Heart left ventricle (tissue), 16 donors: ENCODE measurements at regions not wholly inside any gene's neighbourhood (a gene's known extent, or its start where the extent isn't known, plus 50 kb on each side); places are given as distances from the start of the nearest gene placed in this dataset.

Experiments
- ATAC-seq, 4 donors: fragments of 200-7000 bp; cut with Tn5 transposase; one replicate each; pipeline ENCODE4 v1.9.1; 2020 to 2022; ENCODE audit warnings: moderate library complexity in 4 of 4, mild to moderate bottlenecking in 3 of 4, moderate number of reproducible peaks in 1 of 4
- DNase-seq, 5 donors: peaks; one replicate each; pipeline ENCODE4 v3.0.0-alpha.2; 2020
- H3K27ac ChIP-seq, 12 donors: fragments of 200-600 bp; sonication (generic) in 4 of 12; one replicate each; pipeline versions ENCODE4 v1.5.0 to v1.8.0; 2016 to 2022; ENCODE audit warnings: mild to moderate bottlenecking in 2 of 12
- H3K27me3 ChIP-seq, 9 donors: fragments of 200-600 bp; sonication (generic) in 2 of 9; one replicate each; pipeline versions ENCODE4 v1.5.1 to v1.8.0; 2016 to 2022; ENCODE audit warnings: mild to moderate bottlenecking in 3 of 9
- H3K36me3 ChIP-seq, 9 donors: fragments of 200-600 bp; sonication (generic) in 2 of 9; one replicate each; pipeline versions ENCODE4 v1.5.0 to v1.8.0; 2018 to 2022; ENCODE audit warnings: mild to moderate bottlenecking in 2 of 9
- H3K4me1 ChIP-seq, 12 donors: fragments of 200-600 bp; sonication (generic) in 4 of 12; one replicate each; pipeline versions ENCODE4 v1.5.0 to v1.8.0; 2016 to 2022; ENCODE audit warnings: mild to moderate bottlenecking in 3 of 12
- H3K4me3 ChIP-seq, 12 donors: fragments of 200-600 bp; sonication (generic) in 4 of 12; one replicate each; pipeline versions ENCODE4 v1.5.0 to v1.8.0; 2017 to 2022; ENCODE audit warnings: mild to moderate bottlenecking in 9 of 12, moderate library complexity in 4 of 12
- H3K9me3 ChIP-seq, 12 donors: fragments of 200-600 bp; sonication (generic) in 4 of 12; one replicate each; pipeline versions ENCODE4 v1.5.0 to v1.8.0; 2016 to 2022; ENCODE audit warnings: mild to moderate bottlenecking in 1 of 12
- CTCF ChIP-seq, 12 donors: fragments of 200-600 bp; sonication (generic) in 4 of 12; IDR thresholded peaks; one replicate each; pipeline versions ENCODE4 v1.5.0 to v1.8.0; 2018 to 2022; ENCODE audit warnings: antibody characterized with exemption in 12 of 12, mild to moderate bottlenecking in 5 of 12
- POLR2A ChIP-seq, 2 donors: fragments of 450-650 bp; IDR thresholded peaks; one replicate each; pipeline ENCODE4 v1.6.1; 2017; ENCODE audit warnings: antibody characterized with exemption in 2 of 2, mild to moderate bottlenecking in 2 of 2, moderate library complexity in 2 of 2
- WGBS, 4 donors: extraction: QIAGEN DNeasy Blood & Tissue Kit in 2 of 4; methylation state at CpG; one replicate each; pipeline versions ENCODE4 v1.1.5 to v1.1.7; 2013 to 2018; 5-methylcytosine and 5-hydroxymethylcytosine counted together
- intact Hi-C, 10 donors: fragments of 100-400 bp; cut with DNase I; formaldehyde crosslinking; loops; one replicate each; pipeline versions ENCODE4 v1.11.1 to v1.14.2; 2022
- donor health status: ischemic (EF 13 %, LVEDD 7.1; RV severe dilation, severe dysfunction).
- donor health status: healthy with polysubstance abuse.
- donor health status: DM: no; HTN: yes; CAD: no.
- donor health status: DM: no; HTN: no; CAD: no.
- donor health status: ischemic (EF 25% LVEDD 6.9; RV normal size, moderate dysfunction).
- donor health status: ischemic (EF 25% LVEDD 5.7; RV mildly dilated, moderate dysfunction).
- donor health status: healthy.
- donor health status: DM: yes; HTN: yes; CAD: no.
- donor health status: ischemic (EF 35%, LVEDD 5.7; RV mildly dilated, moderate dysfunction).
- donor health status: nonischemic (EF 11% LVEDD 7.7; RV severe dilation, severe dysfunction).
- donor health status: DM: yes; HTN: yes; CAD: no.
- donor health status: PGD.
- donor health status: ischemic (EF 29% LVEDD 5.4; RV normal size, mild dysfunction).
- donor health status: nonischemic (EF 23%, LVEDD 6.1; RV moderate dilation, normal function).

GRCh38 chr1:112244131-112244530, 151.9 kb upstream of the CTTNBP2NL start:
- TF ChIP-seq CTCF (IDR thresholded peaks at IDR 0.05): no peak
- no peak for TF ChIP-seq POLR2A (IDR thresholded peaks at IDR 0.05)
- intact Hi-C loops: loop anchor here in 1 of 10 donors (2.0 kb wide), 1 partner anchor 99 kb away; no protein-coding TSS in a partner anchor
- H3K9me3 ChIP-seq: no peaks in the 10 kb centered on the region
- H3K36me3 ChIP-seq: no peaks in the 10 kb centered on the region
- ATAC-seq: no peak
- peaks cover 0 to 16% (median 2%) of the 10 kb centered on the region in 12 donors for H3K4me1 ChIP-seq
- no peaks in the 10 kb centered on the region for H3K27me3 ChIP-seq
- no peak for DNase-seq
- no peak overlapping the region for H3K27ac ChIP-seq
- 95 to 97% (median 97%) methylated on average over 3 of the region's 3 CpGs for WGBS, 4 donors
- no peak overlapping the region for H3K4me3 ChIP-seq

GRCh38 chr1:112245114-112245513, 150.9 kb upstream of the CTTNBP2NL start:
- TF ChIP-seq CTCF (IDR thresholded peaks at IDR 0.05) (no peak), POLR2A (IDR thresholded peaks at IDR 0.05) (no peak)
- no peak overlapping the region for H3K4me3 ChIP-seq
- no peaks in the 10 kb centered on the region for H3K36me3 ChIP-seq
- H3K27ac ChIP-seq: peak overlapping the region in 1 of 12 donors; percentile 30
- peak; percentile 76 to 91 (median 86) for ATAC-seq
- no peaks in the 10 kb centered on the region for H3K9me3 ChIP-seq
- WGBS, 4 donors: 32 to 55% (median 40%) methylated on average over 2 of the region's 2 CpGs
- DNase-seq: no peak
- peaks cover 0 to 16% (median 2%) of the 10 kb centered on the region in 12 donors for H3K4me1 ChIP-seq
- intact Hi-C loops: loop anchor here in 1 of 10 donors (2.0 kb wide), 1 partner anchor 100 kb away; no protein-coding TSS in a partner anchor
- H3K27me3 ChIP-seq: no peaks in the 10 kb centered on the region

- no peaks in the 10 kb centered on the region for H3K9me3 ChIP-seq
- no peaks in the 10 kb centered on the region for H3K27me3 ChIP-seq
- H3K4me3 ChIP-seq: no peak overlapping the region
- peaks cover 0 to 16% (median 2%) of the 10 kb centered on the region in 12 donors for H3K4me1 ChIP-seq
- no peak for TF ChIP-seq POLR2A (IDR thresholded peaks at IDR 0.05)
- no peak for TF ChIP-seq CTCF (IDR thresholded peaks at IDR 0.05)
- WGBS, 4 donors: 56 to 75% (median 66%) methylated on average over 2 of the region's 2 CpGs
- no peak for ATAC-seq
- no peak overlapping the region for H3K27ac ChIP-seq
- H3K36me3 ChIP-seq: no peaks in the 10 kb centered on the region
- intact Hi-C loops: no loop called here
- DNase-seq: no peak
These were observed 148.9 kb upstream of the CTTNBP2NL start for GRCh38 chr1:112247036-112247597.

GRCh38 chr1:112247961-112248360, 148.1 kb upstream of the CTTNBP2NL start:
- peaks cover 0 to 16% (median 2%) of the 10 kb centered on the region in 12 donors for H3K4me1 ChIP-seq
- TF ChIP-seq POLR2A (IDR thresholded peaks at IDR 0.05) (no peak), CTCF (IDR thresholded peaks at IDR 0.05) (no peak)
- no peaks in the 10 kb centered on the region for H3K27me3 ChIP-seq
- ATAC-seq: peak in 3 of 4 donors; percentile 14 to 49 (median 39)
- H3K4me3 ChIP-seq: no peak overlapping the region
- no peaks in the 10 kb centered on the region for H3K9me3 ChIP-seq
- peak in 3 of 5 donors; percentile 41 to 77 (median 55) for DNase-seq
- no peaks in the 10 kb centered on the region for H3K36me3 ChIP-seq
- H3K27ac ChIP-seq: no peak overlapping the region
- 29 to 58% (median 39%) methylated on average over 2 of the region's 2 CpGs for WGBS, 4 donors
- intact Hi-C loops: no loop called here
